Upper lobe of left lung (tissue), 6 donors: ENCODE measurements at regions not wholly inside any gene's neighbourhood (a gene's known extent, or its start where the extent isn't known, plus 50 kb on each side); places are given as distances from the start of the nearest gene placed in this dataset.

Source experiments
- ATAC-seq, 2 donors: fragments of 200-7000 bp; cut with Tn5 transposase; one replicate each; pipeline ENCODE4 v1.9.1; 2022; ENCODE audit warnings: mild to moderate bottlenecking in 2 of 2, moderate library complexity in 2 of 2; ENCODE audit not compliant: low FRiP score in 2 of 2
- DNase-seq, 2 donors: peaks; one replicate each; pipeline ENCODE4 v3.0.0-alpha.2; 2019 to 2020
- H3K27ac ChIP-seq, 4 donors: fragments of 200-600 bp; sonication (generic); one replicate each; pipeline ENCODE4 v1.5.1; 2016 to 2019
- H3K27me3 ChIP-seq, 4 donors: fragments of 200-600 bp; sonication (generic); one replicate each; pipeline ENCODE4 v1.5.1; 2017 to 2019
- H3K36me3 ChIP-seq, 4 donors: fragments of 200-600 bp; sonication (generic); one replicate each; pipeline ENCODE4 v1.5.1; 2016 to 2019
- H3K4me1 ChIP-seq, 4 donors: fragments of 200-600 bp; sonication (generic); one replicate each; pipeline ENCODE4 v1.5.1; 2018 to 2019
- H3K4me3 ChIP-seq, 4 donors: fragments of 200-600 bp; sonication (generic); one replicate each; pipeline ENCODE4 v1.5.1; 2017 to 2019; ENCODE audit warnings: mild to moderate bottlenecking in 2 of 4, moderate library complexity in 1 of 4
- H3K9me3 ChIP-seq, 4 donors: fragments of 200-600 bp; sonication (generic); one replicate each; pipeline ENCODE4 v1.5.1; 2018 to 2019
- EP300 ChIP-seq, 4 donors: sonication (generic); formaldehyde crosslinking; IDR thresholded peaks; one replicate each; pipeline ENCODE4 v1.5.1; 2017; ENCODE audit warnings: antibody characterized with exemption in 4 of 4, control low read depth in 2 of 4
- POLR2A ChIP-seq, 4 donors: fragments of 450-650 bp; IDR thresholded peaks; one replicate each; pipeline ENCODE4 v1.5.1; 2016 to 2017; ENCODE audit warnings: antibody characterized with exemption in 4 of 4, mild to moderate bottlenecking in 2 of 4
- POLR2AphosphoS5 ChIP-seq, 2 donors: sonication (generic); formaldehyde crosslinking; IDR thresholded peaks; one replicate each; pipeline ENCODE4 v1.5.1; 2017; ENCODE audit warnings: antibody characterized with exemption in 2 of 2
- WGBS, 2 donors: methylation state at CpG; one replicate each; pipeline ENCODE4 v1.1.5; 2017 to 2018; 5-methylcytosine and 5-hydroxymethylcytosine counted together
- TF ChIP-seq, protein P1 (sequence below), 6 experiments: fragments of 450-650 bp in 4 of 6; fragments of 200-600 bp in 2 of 6; sonication (generic) in 2 of 6; IDR thresholded peaks; one replicate each; pipeline ENCODE4 v1.5.1; 2016 to 2019; ENCODE audit warnings: antibody characterized with exemption in 6 of 6
- donor health status: DM: no; HTN: no; CAD: no; lungs with moderate emphysema.
- donor health status: DM: no; HTN: yes; CAD: no; lungs with severe emphysema.

DNA sequence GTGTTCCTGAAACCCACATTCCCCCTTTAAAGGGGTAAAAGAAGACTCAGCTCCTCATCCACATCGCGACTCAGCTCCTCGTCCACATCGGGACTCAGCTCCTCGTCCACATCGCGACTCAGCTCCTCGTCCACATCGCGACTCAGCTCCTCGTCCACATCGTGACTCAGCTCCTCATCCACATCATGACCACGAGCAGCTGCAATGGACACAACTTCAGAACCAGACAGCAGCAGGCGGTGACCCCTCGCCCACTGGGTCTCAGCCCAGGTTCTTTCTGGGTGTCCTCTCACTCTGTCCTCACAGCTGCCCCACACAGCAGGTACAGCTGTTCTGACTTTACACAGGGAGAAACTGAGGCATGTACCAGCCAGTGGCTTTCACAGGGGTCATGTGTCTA, 163.5 kb upstream of the SALL3 start:
- 82 to 86% methylated on average over 15 of the region's 15 CpGs for WGBS, 2 donors
- no peak for TF ChIP-seq POLR2A (IDR thresholded peaks at IDR 0.05)
- no peak for TF ChIP-seq EP300 (IDR thresholded peaks at IDR 0.05)
- TF ChIP-seq POLR2AphosphoS5 (IDR thresholded peaks at IDR 0.05): no peak
- TF ChIP-seq, protein P1, sequence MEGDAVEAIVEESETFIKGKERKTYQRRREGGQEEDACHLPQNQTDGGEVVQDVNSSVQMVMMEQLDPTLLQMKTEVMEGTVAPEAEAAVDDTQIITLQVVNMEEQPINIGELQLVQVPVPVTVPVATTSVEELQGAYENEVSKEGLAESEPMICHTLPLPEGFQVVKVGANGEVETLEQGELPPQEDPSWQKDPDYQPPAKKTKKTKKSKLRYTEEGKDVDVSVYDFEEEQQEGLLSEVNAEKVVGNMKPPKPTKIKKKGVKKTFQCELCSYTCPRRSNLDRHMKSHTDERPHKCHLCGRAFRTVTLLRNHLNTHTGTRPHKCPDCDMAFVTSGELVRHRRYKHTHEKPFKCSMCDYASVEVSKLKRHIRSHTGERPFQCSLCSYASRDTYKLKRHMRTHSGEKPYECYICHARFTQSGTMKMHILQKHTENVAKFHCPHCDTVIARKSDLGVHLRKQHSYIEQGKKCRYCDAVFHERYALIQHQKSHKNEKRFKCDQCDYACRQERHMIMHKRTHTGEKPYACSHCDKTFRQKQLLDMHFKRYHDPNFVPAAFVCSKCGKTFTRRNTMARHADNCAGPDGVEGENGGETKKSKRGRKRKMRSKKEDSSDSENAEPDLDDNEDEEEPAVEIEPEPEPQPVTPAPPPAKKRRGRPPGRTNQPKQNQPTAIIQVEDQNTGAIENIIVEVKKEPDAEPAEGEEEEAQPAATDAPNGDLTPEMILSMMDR (IDR thresholded peaks at IDR 0.05): no peak
- Histone ChIP-seq H3K27ac (no peak overlapping the region), H3K4me1 (peaks cover 0 to 6% (median 0%) of the 10 kb centered on the region in 4 donors), H3K27me3 (no peaks in the 10 kb centered on the region), H3K9me3 (no peaks in the 10 kb centered on the region), H3K36me3 (no peaks in the 10 kb centered on the region), H3K4me3 (no peak overlapping the region)
- ATAC-seq (no peak), DNase-seq (no peak)

DNA sequence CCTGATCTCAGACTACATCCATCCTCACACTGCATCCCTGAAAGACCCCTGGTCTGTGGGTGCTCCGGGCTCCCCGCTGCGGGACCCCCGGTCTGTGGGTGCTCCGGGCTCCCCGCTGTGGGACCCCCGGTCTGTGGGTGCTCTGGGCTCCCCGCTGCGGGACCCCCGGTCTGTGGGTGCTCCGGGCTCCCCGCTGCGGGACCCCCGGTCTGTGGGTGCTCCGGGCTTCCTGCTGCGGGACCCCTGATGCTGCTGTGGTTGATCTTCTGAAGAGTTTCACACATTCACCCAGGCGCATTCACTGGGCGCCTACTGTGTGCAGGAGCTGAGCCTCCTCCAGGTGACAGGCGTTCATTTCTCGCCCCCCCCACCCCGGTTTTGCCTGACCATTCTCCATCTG, 162.7 kb upstream of the SALL3 start:
- TF ChIP-seq, protein P1 (IDR thresholded peaks at IDR 0.05): no peak
- TF ChIP-seq POLR2A (IDR thresholded peaks at IDR 0.05): no peak
- Histone ChIP-seq H3K36me3 (no peaks in the 10 kb centered on the region), H3K27me3 (no peaks in the 10 kb centered on the region), H3K9me3 (no peaks in the 10 kb centered on the region), H3K4me3 (no peak overlapping the region), H3K27ac (no peak overlapping the region), H3K4me1 (peaks cover 0 to 6% (median 0%) of the 10 kb centered on the region in 4 donors)
- DNase-seq (peak in 1 of 2 donors; percentile 63), ATAC-seq (no peak)
- 95% methylated on average over 8 to 21 of the region's 21 CpGs for WGBS, 2 donors

DNA sequence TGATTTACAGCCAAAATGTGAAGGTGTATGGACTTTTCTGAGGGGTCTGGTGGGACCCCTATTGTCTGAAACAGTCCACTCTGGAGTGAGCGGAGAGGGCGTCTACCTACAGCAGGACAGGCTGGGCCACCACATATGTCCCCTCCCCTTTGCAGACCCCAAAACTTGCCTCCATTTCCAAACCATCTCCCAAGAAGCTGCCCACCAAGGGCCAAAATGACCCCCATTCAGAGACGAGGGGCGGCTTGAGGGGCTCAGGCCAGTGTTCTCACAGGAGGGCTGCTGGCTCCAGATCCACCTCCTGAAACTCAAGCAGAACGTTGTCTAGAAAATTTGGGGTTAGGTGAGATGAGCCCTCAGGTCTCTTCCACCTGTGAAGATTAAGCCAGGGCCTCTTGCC, 161.1 kb upstream of the SALL3 start:
- H3K27ac ChIP-seq: no peak overlapping the region
- H3K9me3 ChIP-seq: no peaks in the 10 kb centered on the region
- no peak for ATAC-seq
- TF ChIP-seq POLR2AphosphoS5 (IDR thresholded peaks at IDR 0.05) (no peak), POLR2A (IDR thresholded peaks at IDR 0.05) (no peak), EP300 (IDR thresholded peaks at IDR 0.05) (no peak)
- TF ChIP-seq, protein P1 (IDR thresholded peaks at IDR 0.05): no peak
- H3K4me1 ChIP-seq: peaks cover 0 to 6% (median 0%) of the 10 kb centered on the region in 4 donors
- WGBS, 2 donors: 81 to 97% methylated on average over 5 of the region's 5 CpGs
- no peaks in the 10 kb centered on the region for H3K27me3 ChIP-seq
- DNase-seq: no peak
- no peaks in the 10 kb centered on the region for H3K36me3 ChIP-seq
- H3K4me3 ChIP-seq: no peak overlapping the region

DNA sequence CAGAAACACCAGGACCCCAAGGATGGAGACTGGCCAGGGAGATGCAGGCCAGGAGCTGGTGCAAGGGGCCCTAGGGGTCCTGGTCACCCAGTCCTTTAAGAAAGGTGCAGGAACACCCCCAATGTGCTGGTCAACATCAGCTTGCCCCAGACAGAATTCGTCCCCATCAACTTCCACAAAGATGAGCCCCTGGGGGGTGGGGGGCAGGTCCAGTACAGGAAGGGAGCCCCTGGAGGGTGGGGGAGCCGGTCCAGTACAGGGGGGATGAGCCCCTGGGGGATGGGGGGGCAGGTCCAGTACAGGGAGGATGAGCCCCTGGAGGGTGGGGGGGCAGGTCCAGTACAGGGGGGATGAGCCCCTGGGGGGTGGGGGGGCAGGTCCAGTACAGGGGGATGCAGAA, 160.7 kb upstream of the SALL3 start:
- no peak overlapping the region for H3K27ac ChIP-seq
- WGBS, 2 donors: 100% methylated on average over 1 of the region's 2 CpGs; no CpG with 5 or more reads in 1 of the 2 donors
- H3K4me3 ChIP-seq: no peak overlapping the region
- DNase-seq (no peak), ATAC-seq (peak in 1 of 2 donors; percentile 31)
- TF ChIP-seq EP300 (IDR thresholded peaks at IDR 0.05) (no peak), POLR2AphosphoS5 (IDR thresholded peaks at IDR 0.05) (no peak)
- H3K27me3 ChIP-seq: no peaks in the 10 kb centered on the region
- H3K36me3 ChIP-seq: no peaks in the 10 kb centered on the region
- H3K4me1 ChIP-seq: peaks cover 0 to 6% (median 0%) of the 10 kb centered on the region in 4 donors
- no peaks in the 10 kb centered on the region for H3K9me3 ChIP-seq

DNA sequence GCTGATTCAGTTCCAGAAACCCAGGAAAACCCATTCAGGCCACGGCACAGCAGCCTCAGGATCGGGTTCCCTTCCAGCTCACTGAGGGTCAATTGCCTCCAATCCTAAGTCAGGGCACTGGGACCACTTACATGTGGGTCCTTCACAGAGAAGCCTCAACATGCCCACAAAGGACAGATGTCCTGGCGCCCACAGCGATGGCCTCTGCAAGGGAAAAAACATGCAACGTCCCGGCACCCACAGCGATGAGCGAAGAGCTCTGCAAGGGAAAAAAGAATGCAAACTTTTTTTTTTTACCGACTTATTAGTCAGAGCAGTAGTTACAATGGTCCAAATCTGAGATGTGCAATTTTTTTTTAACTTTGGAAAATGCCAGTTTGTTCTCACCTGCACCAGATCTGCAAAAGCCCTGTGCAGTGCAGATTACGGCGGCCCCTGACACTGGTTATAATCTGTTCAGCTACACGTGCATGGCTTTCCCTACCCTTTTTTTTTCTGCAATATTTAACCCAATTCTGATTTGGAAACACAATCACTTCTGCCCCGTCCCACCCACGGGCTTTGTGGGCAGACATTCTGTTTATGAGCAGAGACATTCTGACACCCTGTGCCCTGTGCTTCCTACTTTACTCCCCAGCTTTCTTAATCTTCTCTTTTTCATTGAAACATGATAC, 159.3 kb upstream of the SALL3 start:
- no peak overlapping the region for H3K4me3 ChIP-seq
- DNase-seq: no peak
- TF ChIP-seq POLR2AphosphoS5 (IDR thresholded peaks at IDR 0.05) (no peak), EP300 (IDR thresholded peaks at IDR 0.05) (no peak), POLR2A (IDR thresholded peaks at IDR 0.05) (no peak)
- TF ChIP-seq, protein P1 (IDR thresholded peaks at IDR 0.05): no peak
- no peak for ATAC-seq
- H3K9me3 ChIP-seq: no peaks in the 10 kb centered on the region
- no peaks in the 10 kb centered on the region for H3K4me1 ChIP-seq
- no peaks in the 10 kb centered on the region for H3K27me3 ChIP-seq
- WGBS, 2 donors: 65 to 71% methylated on average over 14 of the region's 14 CpGs
- H3K27ac ChIP-seq: no peak overlapping the region
- H3K36me3 ChIP-seq: no peaks in the 10 kb centered on the region
